HCT116 (cell line): ENCODE measurements at regions not wholly inside any gene's neighbourhood (a gene's known extent, or its start where the extent isn't known, plus 50 kb on each side); places are given as distances from the start of the nearest gene placed in this dataset.

Experiments
- ATAC-seq: fragments of 200-7000 bp; cut with Tn5 transposase; 2 replicates; pipeline ENCODE4 v1.9.1; 2020; ENCODE audit warnings: mild to moderate bottlenecking, moderate library complexity
- BruUV-seq: library from RNA; stranded (reverse); fragments of 400-500 nt; replicated peaks from 2 replicates; lab custom pipeline; 2021; lab: Mats Ljungman, UMichigan
- CTCF ChIA-PET: fragments of 300-600 bp; sonication (Branson Sonifier 250); formaldehyde crosslinking; loops from one replicate; lab custom pipeline; 2021; ENCODE audit warnings: antibody characterized with exemption; lab: Charles Lee
- POLR2A ChIA-PET: fragments of 300-600, 350-600 bp; sonication (Branson Sonifier 250); formaldehyde crosslinking; loops from one replicate; lab custom pipeline; 2021; ENCODE audit warnings: antibody characterized with exemption; lab: Charles Lee
- RAD21 ChIA-PET, 2 experiments: fragments of 300-600 bp; sonication (Branson Sonifier 250); formaldehyde crosslinking; loops; one replicate each; lab custom pipeline; 2023; ENCODE audit warnings: low total read pairs in 2 of 2; ENCODE audit not compliant: uncharacterized antibody in 2 of 2, unreplicated experiment in 2 of 2, low non-redundant PET in 1 of 2; lab: Charles Lee
- DNase-seq: peaks from one replicate; pipeline ENCODE4 v3.0.0-alpha.2; 2010; ENCODE audit warnings: low read depth, low spot score
- H2AFZ ChIP-seq: fragments of 200-600 bp; shearing (Covaris generic), sonication (generic); 2 replicates; pipeline ENCODE4 v1.6.1; 2017; ENCODE audit warnings: low read depth, mixed run types, mixed read lengths, antibody characterized with exemption, low read length; ENCODE audit not compliant: poor library complexity, severe bottlenecking
- H3K27ac ChIP-seq: 2 replicates; pipeline ENCODE4 v1.5.1; 2012; ENCODE audit warnings: low read depth, low read length
- H3K27me3 ChIP-seq: fragments of 200-600 bp; sonication (generic); 2 replicates; pipeline ENCODE4 v1.6.1; 2016; ENCODE audit warnings: mixed run types, low read length, mixed read lengths; ENCODE audit not compliant: insufficient read depth
- H3K36me3 ChIP-seq, 2 experiments: fragments of 200-500 bp in 1 of 2; fragments of 200-600 bp in 1 of 2; sonication (Bioruptor generic) in 1 of 2; sonication (generic) in 1 of 2; 2 replicates each; pipeline versions ENCODE4 v1.5.1 to v1.6.1; 2014 to 2016; ENCODE audit warnings: low read length in 2 of 2, inconsistent platforms in 1 of 2, mixed read lengths in 1 of 2, mixed run types in 1 of 2; ENCODE audit not compliant: insufficient read depth in 2 of 2, control insufficient read depth in 1 of 2
- H3K4me1 ChIP-seq, 2 experiments: fragments of 200-600 bp in 1 of 2; sonication (generic) in 1 of 2; 2 replicates each; pipeline versions ENCODE4 v1.5.1 to v1.6.1; 2012 to 2017; ENCODE audit warnings: low read length in 2 of 2, inconsistent platforms in 1 of 2, mild to moderate bottlenecking in 1 of 2, mixed read lengths in 1 of 2, mixed run types in 1 of 2, moderate library complexity in 1 of 2; ENCODE audit not compliant: insufficient read depth in 2 of 2, control insufficient read depth in 1 of 2
- H3K4me2 ChIP-seq: fragments of 200-600 bp; sonication (generic); 2 replicates; pipeline ENCODE4 v1.6.1; 2017; ENCODE audit warnings: mixed run types, low read length, mixed read lengths
- H3K4me3 ChIP-seq, 2 experiments: fragments of 200-600 bp in 1 of 2; sonication (generic) in 1 of 2; replicated peaks in 1 of 2; 2 replicates each; pipeline ENCODE4 v1.5.1; 2011 to 2016; ENCODE audit warnings: low read length in 2 of 2, control low read depth in 1 of 2, low read depth in 1 of 2, mild to moderate bottlenecking in 1 of 2, mixed read lengths in 1 of 2, mixed run types in 1 of 2
- H3K79me2 ChIP-seq: fragments of 200-600 bp; sonication (generic); 2 replicates; pipeline ENCODE4 v1.6.1; 2017; ENCODE audit warnings: mild to moderate bottlenecking, mixed run types, low read length, moderate library complexity, mixed read lengths; ENCODE audit not compliant: insufficient read depth
- H3K9ac ChIP-seq: fragments of 200-600 bp; sonication (generic); 2 replicates; pipeline ENCODE4 v1.6.1; 2016; ENCODE audit warnings: low read length, mixed read lengths
- H3K9me2 ChIP-seq: fragments of 200-600 bp; sonication (generic), shearing (Covaris generic); 2 replicates; pipeline ENCODE4 v1.6.1; 2017; ENCODE audit warnings: mixed run types, mild to moderate bottlenecking, moderate library complexity; ENCODE audit not compliant: insufficient read depth
- H3K9me3 ChIP-seq, 2 experiments: fragments of 200-500 bp in 1 of 2; fragments of 200-600 bp in 1 of 2; sonication (Bioruptor generic) in 1 of 2; sonication (generic) in 1 of 2; 2 replicates each; pipeline ENCODE4 v1.6.1; 2014 to 2017; ENCODE audit warnings: low read length in 2 of 2, mixed read lengths in 2 of 2, inconsistent platforms in 1 of 2, low read depth in 1 of 2, mild to moderate bottlenecking in 1 of 2, mixed run types in 1 of 2, moderate library complexity in 1 of 2; ENCODE audit not compliant: control insufficient read depth in 1 of 2, insufficient read depth in 1 of 2
- H4K20me1 ChIP-seq: fragments of 200-600 bp; sonication (generic), shearing (Covaris generic); 2 replicates; pipeline ENCODE4 v1.6.1; 2017; ENCODE audit warnings: mixed run types, mild to moderate bottlenecking, moderate library complexity; ENCODE audit not compliant: insufficient read depth
- CBX3 ChIP-seq: IDR thresholded peaks from 2 replicates; pipeline ENCODE4 v1.6.1; 2012; ENCODE audit warnings: low read depth
- CEBPB ChIP-seq: IDR thresholded peaks from 2 replicates; pipeline ENCODE4 v1.6.1; 2012; ENCODE audit warnings: low read depth
- CTCF ChIP-seq, 3 experiments: fragments of 200-600 bp in 1 of 3; sonication (generic) in 1 of 3; IDR thresholded peaks in 2 of 3; conservative IDR thresholded peaks in 1 of 3; 2 replicates each; pipeline ENCODE4 v1.5.1; 2012 to 2017; ENCODE audit warnings: low read depth in 2 of 3, low read length in 2 of 3, antibody characterized with exemption in 1 of 3, borderline replicate concordance in 1 of 3, control low read depth in 1 of 3, mild to moderate bottlenecking in 1 of 3, mixed read lengths in 1 of 3, mixed run types in 1 of 3, moderate library complexity in 1 of 3; ENCODE audit not compliant: insufficient read depth in 1 of 3
- EZH2phosphoT487 ChIP-seq: fragments of 200-600 bp; IDR thresholded peaks from 2 replicates; pipeline ENCODE4 v1.6.1; 2018; ENCODE audit warnings: antibody characterized with exemption, borderline replicate concordance
- FOSL1 ChIP-seq: IDR thresholded peaks from 2 replicates; pipeline ENCODE4 v1.6.1; 2012; ENCODE audit warnings: low read depth
- JUND ChIP-seq: IDR thresholded peaks from 2 replicates; pipeline ENCODE4 v1.6.1; 2012
- POLR2AphosphoS5 ChIP-seq: IDR thresholded peaks from 2 replicates; pipeline ENCODE4 v1.6.1; 2011; ENCODE audit warnings: mild to moderate bottlenecking, low read depth, low read length, moderate library complexity
- REST ChIP-seq: IDR thresholded peaks from 2 replicates; pipeline ENCODE4 v1.6.1; 2012; ENCODE audit warnings: low read depth
- intact Hi-C: fragments of 100-400 bp; cut with micrococcal nuclease; formaldehyde crosslinking; loops from 2 replicates; pipeline ENCODE4 v1.10.0; 2022

GRCh38 chr11:109958131-109958820 lies 134.9 kb upstream of the ZC3H12C start:
- Histone ChIP-seq H3K9ac (no peak overlapping the region), H3K79me2 (no peaks in the 10 kb centered on the region), H2AFZ (no peak overlapping the region), H3K27ac (no peak overlapping the region), H3K4me3 (no peak overlapping the region), H3K4me2 (no peak overlapping the region), H4K20me1 (no peaks in the 10 kb centered on the region), H3K4me1 (no peaks in the 10 kb centered on the region), H3K9me2 (peaks cover 2% of the 10 kb centered on the region; the same call in 1 of the 2 replicates), H3K27me3 (no peaks in the 10 kb centered on the region), H3K9me3 (no peaks in the 10 kb centered on the region), H3K36me3 (no peaks in the 10 kb centered on the region)
- BruUV-seq, result no TSS peak
- CTCF ChIA-PET, result no interaction called here
- intact Hi-C loops, result no loop called here
- DNase-seq, result no peak
- RAD21 ChIA-PET, result no interaction called here
- TF ChIP-seq REST, result no peak
- no peak for TF ChIP-seq EZH2phosphoT487
- TF ChIP-seq CEBPB, result no peak
- no peak for TF ChIP-seq POLR2AphosphoS5
- TF ChIP-seq JUND, result no peak
- TF ChIP-seq FOSL1, result no peak
- no peak for TF ChIP-seq CBX3
- TF ChIP-seq CTCF (IDR thresholded peaks at IDR 0.05 in 2 of 3, conservative IDR thresholded peaks at IDR 0.05 in 1 of 3; ENCODE audit: borderline replicate concordance in 1 of 3, insufficient read depth in 1 of 3, low read depth in 2 of 3, low read length in 2 of 3), result no peak
- POLR2A ChIA-PET, result no interaction called here
- ATAC-seq, result no peak
